HG03520 (cell line): ENCODE measurements at regions not wholly inside any gene's neighbourhood (a gene's known extent, or its start where the extent isn't known, plus 50 kb on each side); places are given as distances from the start of the nearest gene placed in this dataset.

Experiments
- ATAC-seq: cut with Tn5 transposase; IDR thresholded peaks from one replicate; pipeline ENCODE4 v1.9.1; 2021; ENCODE audit warnings: mild to moderate bottlenecking, moderate library complexity; ENCODE audit not compliant: unreplicated experiment

- no peak for ATAC-seq
Measured at GRCh38 chr5:38745836-38746732, 99.7 kb upstream of the OSMR start.

- ATAC-seq, result no peak
Measured at GRCh38 chr5:38749861-38750260, 96.0 kb upstream of the OSMR start.

GRCh38 chr5:38751103-38751502 lies 94.7 kb upstream of the OSMR start:
- no peak for ATAC-seq

- ATAC-seq, result no peak
Measured at GRCh38 chr5:38752012-38752536, 93.7 kb upstream of the OSMR start.

GRCh38 chr5:38752622-38753021 lies 93.2 kb upstream of the OSMR start:
- no peak for ATAC-seq

GRCh38 chr5:38753141-38753540 lies 92.7 kb upstream of the OSMR start:
- no peak for ATAC-seq

DNA sequence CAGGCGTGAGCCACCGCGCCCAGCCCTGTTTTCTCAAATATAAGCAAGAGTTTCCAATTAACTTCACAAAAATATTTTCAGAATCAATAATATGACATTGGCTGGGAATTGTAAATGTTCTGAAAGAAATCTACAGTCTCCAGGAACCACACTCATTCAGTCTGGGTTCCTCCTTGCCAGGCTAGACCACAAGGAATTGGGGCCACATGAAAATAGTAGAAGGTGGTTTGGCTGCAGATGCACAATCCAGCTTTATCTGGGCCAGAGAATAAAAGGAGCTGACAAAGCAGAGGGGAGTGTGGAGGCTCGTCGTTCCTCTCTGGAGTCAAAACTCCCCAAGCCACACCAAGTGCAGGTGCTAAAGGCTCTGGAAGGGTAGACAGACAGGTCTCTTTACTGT lies 92.0 kb upstream of the OSMR start:
- ATAC-seq, result no peak

GRCh38 chr5:38755181-38755580 lies 90.6 kb upstream of the OSMR start:
- no peak for ATAC-seq

- ATAC-seq, result no peak
Measured at GRCh38 chr5:38756068-38756467, 89.7 kb upstream of the OSMR start.

DNA sequence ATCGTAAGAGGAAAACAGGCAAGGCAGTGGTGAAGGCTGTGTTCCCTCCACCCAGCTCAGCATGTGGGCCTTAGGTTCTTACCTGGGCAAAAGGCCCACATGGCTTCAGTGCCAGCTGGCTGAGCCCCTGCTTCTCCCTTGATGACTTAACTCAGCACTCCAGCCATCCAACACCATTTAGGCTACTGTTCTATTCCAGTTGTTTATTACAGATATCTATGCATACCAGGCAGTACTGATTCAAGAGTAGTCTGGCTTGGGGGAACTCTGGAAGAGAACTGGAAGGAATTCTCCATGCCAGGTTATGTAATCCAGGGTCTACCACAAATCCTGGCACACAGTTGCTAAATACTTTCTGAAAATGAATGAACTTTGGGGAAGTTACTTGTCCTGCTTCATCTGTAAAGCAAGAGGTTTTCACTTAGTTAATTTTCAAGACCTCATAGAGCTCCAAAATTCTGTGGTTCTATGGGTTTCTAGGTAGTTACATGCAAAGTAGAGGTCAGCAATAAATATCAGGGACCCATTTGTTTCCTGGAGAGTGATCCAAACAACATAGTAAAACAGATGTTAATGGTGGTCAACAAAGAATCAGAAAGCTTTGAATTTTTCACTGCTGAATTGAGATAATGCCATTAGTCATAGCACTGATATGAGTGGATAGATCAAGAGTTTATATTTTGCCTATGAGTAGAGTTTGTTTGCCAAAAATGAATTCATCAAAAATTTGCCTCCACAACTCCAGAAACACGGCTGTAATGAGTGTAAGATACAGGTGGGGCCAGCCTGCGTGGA lies 88.2 kb upstream of the OSMR start:
- ATAC-seq, result no peak

GRCh38 chr5:38758774-38759600 lies 86.8 kb upstream of the OSMR start:
- no peak for ATAC-seq

DNA sequence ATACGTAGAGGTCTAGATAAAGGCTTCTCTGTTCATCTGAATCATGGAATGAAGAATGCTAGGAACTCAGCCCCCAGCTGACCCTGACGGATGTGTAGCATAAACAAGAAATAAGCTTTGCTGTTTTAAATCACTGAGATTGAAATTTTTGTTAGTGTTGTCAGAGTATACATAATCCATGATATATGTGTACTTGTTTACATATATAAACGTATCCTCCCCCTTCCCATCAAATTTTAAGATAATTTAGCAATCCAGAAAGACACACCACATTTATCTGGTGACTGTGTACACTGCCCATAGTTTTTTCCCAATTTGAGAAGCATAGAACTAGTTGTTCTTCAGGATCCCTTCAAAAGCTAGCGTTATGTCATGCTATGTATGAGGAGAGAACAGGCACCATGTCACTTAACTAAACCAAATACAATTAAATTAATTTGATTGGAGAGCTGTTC lies 80.8 kb upstream of the OSMR start:
- no peak for ATAC-seq

- no peak for ATAC-seq
Measured at GRCh38 chr5:38765399-38765861, 80.4 kb upstream of the OSMR start.

DNA sequence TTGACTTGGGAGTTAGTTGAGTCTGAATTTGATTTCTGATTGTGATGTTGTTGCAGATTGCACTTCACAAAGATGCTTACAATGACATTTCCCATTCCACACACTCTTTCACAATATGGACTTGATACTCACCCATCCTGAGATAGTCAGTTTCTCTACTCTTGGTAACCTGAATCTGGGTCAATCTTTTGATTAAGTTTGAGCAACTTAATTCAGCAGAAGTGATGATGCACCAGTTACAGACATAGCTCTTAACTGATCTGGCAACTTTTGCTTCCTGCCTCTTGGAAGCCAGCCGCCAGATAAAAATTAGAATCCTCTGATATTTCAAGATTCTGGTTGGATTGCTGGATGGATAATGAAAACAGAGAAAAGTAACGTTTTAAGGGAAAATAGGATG lies 79.7 kb upstream of the OSMR start:
- no peak for ATAC-seq

- ATAC-seq, result no peak
Measured at GRCh38 chr5:38768412-38769211, 77.2 kb upstream of the OSMR start.

DNA sequence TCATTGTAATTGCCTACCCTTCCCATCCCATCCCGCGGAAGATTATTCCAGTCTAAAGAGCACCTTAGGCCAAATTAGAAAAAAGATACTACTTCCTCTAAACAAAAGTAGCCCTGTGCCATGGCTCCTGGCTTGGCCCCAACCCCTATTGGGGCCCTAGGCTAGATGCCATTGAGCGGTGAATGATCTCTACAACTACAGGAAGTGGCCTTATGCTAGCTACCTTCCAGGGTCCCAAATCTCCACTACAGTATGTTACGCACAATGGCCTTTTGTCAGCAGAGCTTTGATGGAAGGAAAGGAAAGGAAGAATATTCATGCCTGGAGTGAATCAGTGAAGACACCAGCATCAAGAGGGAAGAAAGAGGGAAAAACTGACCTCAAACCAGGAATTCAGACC lies 73.3 kb upstream of the OSMR start:
- no peak for ATAC-seq

DNA sequence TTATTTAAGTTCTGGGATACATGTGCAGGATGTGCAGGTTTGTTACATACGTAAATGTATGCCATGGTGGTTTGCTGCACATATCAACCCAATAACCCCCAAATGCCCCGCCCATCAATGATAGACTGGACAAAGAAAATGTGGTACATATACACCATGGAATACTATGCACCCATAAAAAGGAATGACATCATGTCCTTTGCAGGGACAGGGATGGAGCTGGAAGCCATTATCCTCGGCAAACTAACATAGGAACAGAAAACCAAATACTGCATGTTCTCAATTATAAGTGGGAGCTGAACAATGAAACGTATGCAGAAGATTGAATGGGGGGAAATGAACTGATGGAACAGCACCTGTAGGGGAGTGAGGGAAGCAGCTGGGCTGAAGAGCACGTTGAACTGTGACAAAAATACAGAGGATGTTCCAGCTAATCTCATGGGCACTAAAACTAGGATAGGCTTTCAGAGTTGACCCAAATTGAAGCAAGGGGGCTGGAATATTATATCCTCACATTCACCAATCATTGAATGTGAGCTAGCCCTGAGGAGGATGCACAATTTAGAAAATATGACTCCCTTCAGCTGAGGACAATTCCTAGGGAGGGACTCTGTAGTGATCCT lies 70.5 kb upstream of the OSMR start:
- no peak for ATAC-seq

DNA sequence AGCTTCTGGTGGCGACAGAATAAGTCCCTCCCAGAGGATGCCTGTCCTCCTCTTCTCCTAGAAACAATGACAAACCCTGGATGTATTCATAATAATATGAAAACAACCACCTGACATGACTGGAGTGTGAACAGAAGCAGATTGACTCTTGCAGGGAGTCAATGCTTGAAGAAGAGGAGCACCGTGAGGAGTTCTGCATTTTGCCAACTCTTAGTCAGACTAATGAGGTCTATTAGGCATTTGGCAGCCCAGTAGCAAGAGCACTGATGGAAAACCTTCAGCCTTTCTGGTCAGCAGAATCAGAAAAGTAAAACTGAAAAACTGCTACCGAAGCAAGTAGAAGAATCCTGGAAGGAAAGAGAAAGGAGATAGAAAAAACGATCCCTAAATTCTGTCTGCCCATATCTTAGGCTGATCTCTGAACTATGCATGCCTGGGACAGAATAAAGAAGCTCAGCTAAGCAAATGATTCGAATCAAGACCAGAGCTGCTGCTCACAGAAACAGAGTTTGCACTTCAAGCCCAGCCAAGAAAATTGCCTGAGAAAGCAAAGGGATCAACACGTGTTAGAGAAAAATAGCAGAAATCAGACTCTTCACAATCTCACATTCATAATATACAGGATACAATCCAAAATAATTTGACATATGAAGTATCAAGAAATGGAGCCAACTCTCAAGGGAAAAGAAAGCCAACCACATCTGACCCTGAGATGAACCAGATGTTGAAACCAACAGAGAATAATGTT lies 69.5 kb upstream of the OSMR start:
- no peak for ATAC-seq

DNA sequence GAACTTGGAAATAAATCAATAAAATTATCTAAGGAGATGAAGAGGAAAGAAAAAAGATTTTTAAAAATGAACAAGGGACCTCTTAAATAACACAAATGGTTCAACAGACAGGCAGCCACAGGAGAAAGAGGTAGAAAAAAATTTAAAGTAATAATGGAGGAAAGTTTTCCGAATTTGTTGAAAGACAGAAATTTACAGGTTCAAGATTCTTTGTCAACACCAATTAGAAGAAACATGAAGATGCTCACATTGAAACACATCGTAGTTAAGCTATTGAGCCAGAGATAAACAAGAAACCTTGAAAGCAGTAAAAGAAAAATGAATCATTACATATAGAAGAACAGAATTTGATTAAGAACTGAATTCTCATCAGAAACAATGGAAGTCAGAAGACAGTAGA lies 68.7 kb upstream of the OSMR start:
- ATAC-seq, result no peak
